Duodenal mucosa (tissue), 2 donors: ENCODE measurements at regions not wholly inside any gene's neighbourhood (a gene's known extent, or its start where the extent isn't known, plus 50 kb on each side); places are given as distances from the start of the nearest gene placed in this dataset.

Source experiments
- H3K27ac ChIP-seq: one replicate; pipeline ENCODE4 v1.7.0; 2013; ENCODE audit warnings: low read depth, low read length
- H3K27me3 ChIP-seq, 2 donors: one replicate each; pipeline ENCODE4 v1.7.0; 2013; ENCODE audit warnings: low read length in 2 of 2, control low read depth in 1 of 2; ENCODE audit not compliant: insufficient read depth in 2 of 2, control insufficient read depth in 1 of 2
- H3K36me3 ChIP-seq, 2 donors: one replicate each; pipeline ENCODE4 v1.7.0; 2013; ENCODE audit warnings: low read length in 2 of 2, control low read depth in 1 of 2; ENCODE audit not compliant: insufficient read depth in 2 of 2, control insufficient read depth in 1 of 2
- H3K4me1 ChIP-seq, 2 donors: one replicate each; pipeline ENCODE4 v1.7.0; 2013; ENCODE audit warnings: low read length in 2 of 2, control low read depth in 1 of 2; ENCODE audit not compliant: insufficient read depth in 2 of 2, control insufficient read depth in 1 of 2
- H3K4me3 ChIP-seq, 2 donors: one replicate each; pipeline ENCODE4 v1.7.0; 2013; ENCODE audit warnings: low read length in 2 of 2, low read depth in 1 of 2
- H3K9ac ChIP-seq, 2 donors: one replicate each; pipeline ENCODE4 v1.7.0; 2013; ENCODE audit warnings: low read length in 2 of 2, low read depth in 1 of 2
- H3K9me3 ChIP-seq, 2 donors: one replicate each; pipeline ENCODE4 v1.7.0; 2013; ENCODE audit warnings: low read length in 2 of 2, control low read depth in 1 of 2; ENCODE audit not compliant: control insufficient read depth in 1 of 2

DNA sequence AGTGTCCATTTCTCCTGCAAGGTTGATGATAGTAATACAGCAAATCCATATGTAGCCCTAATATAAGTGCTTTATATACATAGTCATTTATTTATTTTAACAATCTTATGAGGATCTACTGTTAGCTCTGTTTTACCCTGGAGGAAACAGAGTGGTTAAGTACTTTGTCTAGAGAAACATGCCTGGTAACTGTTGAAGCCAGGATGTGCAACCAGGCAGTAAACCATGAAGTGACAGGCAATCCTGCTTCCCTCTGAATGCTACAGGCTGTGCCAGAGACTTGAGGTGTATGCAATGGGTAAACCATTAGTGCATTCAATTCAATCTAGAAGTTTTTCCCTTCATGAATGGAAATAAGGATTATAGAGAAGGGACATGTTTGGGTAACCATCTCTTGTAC, 911.0 kb downstream of the PCDH17 start:
- no peak overlapping the region for H3K4me3 ChIP-seq
- no peaks in the 10 kb centered on the region for H3K9me3 ChIP-seq
- no peaks in the 10 kb centered on the region for H3K36me3 ChIP-seq
- H3K27ac ChIP-seq = no peak overlapping the region
- no peaks in the 10 kb centered on the region for H3K4me1 ChIP-seq
- no peaks in the 10 kb centered on the region for H3K27me3 ChIP-seq
- H3K9ac ChIP-seq = no peak overlapping the region

DNA sequence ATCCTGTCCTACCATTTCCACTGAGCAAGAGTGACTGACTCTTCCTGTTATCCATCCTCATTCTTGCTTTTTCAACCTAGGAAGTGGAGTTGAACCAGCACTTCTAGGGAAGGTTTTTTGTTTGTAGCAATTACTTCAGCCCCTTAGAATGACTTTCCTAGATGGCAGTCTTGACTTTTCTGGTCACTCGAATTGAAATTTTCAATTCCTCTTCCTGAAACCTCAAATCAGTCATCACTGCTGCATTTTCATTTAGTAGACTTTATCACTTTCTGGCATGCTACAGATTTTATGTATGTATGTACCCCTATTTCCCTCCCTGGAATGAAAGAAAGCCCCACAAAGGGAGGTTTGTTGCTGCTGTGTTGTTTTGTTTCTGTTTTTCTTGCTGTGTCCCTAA, 915.9 kb downstream of the PCDH17 start:
- H3K4me1 ChIP-seq = no peaks in the 10 kb centered on the region
- H3K27ac ChIP-seq = no peak overlapping the region
- peaks cover 0 to 2% of the 10 kb centered on the region in 2 donors for H3K9me3 ChIP-seq
- H3K36me3 ChIP-seq = no peaks in the 10 kb centered on the region
- H3K9ac ChIP-seq = no peak overlapping the region
- H3K27me3 ChIP-seq = no peaks in the 10 kb centered on the region
- no peak overlapping the region for H3K4me3 ChIP-seq

DNA sequence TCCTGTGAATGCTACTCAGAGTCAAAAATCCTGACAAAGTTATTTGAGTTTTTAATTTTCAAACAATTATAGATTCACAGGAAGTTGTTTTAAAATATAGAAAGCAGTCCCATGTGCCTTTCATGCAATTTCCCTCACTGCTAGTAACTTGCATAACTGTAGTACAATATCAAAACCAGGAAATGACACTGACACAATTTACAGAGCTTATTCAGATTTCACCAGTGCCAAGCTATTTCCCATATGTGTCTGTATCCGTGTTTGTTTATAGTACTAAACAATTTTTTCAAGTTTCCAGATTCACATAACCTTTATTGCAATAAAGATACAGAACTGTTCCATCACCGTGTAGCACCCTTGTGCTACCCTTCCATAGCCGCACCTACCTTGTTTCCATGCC, 934.6 kb downstream of the PCDH17 start:
- peaks cover 0 to 12% of the 10 kb centered on the region in 2 donors for H3K9me3 ChIP-seq
- no peaks in the 10 kb centered on the region for H3K4me1 ChIP-seq
- H3K27me3 ChIP-seq = no peaks in the 10 kb centered on the region
- no peak overlapping the region for H3K9ac ChIP-seq
- H3K36me3 ChIP-seq = no peaks in the 10 kb centered on the region
- no peak overlapping the region for H3K4me3 ChIP-seq
- no peak overlapping the region for H3K27ac ChIP-seq

DNA sequence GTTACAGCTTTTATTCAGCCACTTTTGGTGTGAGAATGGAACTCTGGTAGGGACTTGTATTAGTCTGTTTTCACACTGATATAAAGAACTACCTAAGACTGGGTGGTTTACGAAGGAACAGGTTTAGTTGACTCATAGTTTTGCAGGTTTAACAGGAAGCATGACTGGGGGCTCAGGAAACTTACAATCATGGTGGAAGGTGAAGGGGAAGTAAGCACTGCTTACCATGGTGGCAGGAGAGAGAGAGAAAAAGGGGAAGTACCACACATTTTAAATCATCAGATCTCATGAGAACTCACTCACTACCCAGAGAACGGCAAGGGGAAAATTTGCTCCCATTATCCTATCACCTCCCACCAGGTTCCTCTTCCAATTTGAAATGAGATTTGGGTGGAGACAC, 942.2 kb downstream of the PCDH17 start:
- Histone ChIP-seq H3K4me1 (no peaks in the 10 kb centered on the region), H3K4me3 (no peak overlapping the region), H3K9me3 (peaks cover 12 to 14% of the 10 kb centered on the region in 2 donors), H3K27ac (no peak overlapping the region), H3K27me3 (no peaks in the 10 kb centered on the region), H3K9ac (no peak overlapping the region), H3K36me3 (no peaks in the 10 kb centered on the region)

GRCh38 chr13:58574791-58575190, 943.2 kb downstream of the PCDH17 start:
- Histone ChIP-seq H3K27me3 (no peaks in the 10 kb centered on the region), H3K9me3 (peaks cover 12 to 14% of the 10 kb centered on the region in 2 donors), H3K4me3 (no peak overlapping the region), H3K9ac (no peak overlapping the region), H3K36me3 (no peaks in the 10 kb centered on the region), H3K4me1 (no peaks in the 10 kb centered on the region), H3K27ac (no peak overlapping the region)

GRCh38 chr13:58579468-58579867, 947.9 kb downstream of the PCDH17 start:
- peaks cover 10 to 14% of the 10 kb centered on the region in 2 donors for H3K9me3 ChIP-seq
- H3K36me3 ChIP-seq = no peaks in the 10 kb centered on the region
- H3K4me1 ChIP-seq = no peaks in the 10 kb centered on the region
- no peaks in the 10 kb centered on the region for H3K27me3 ChIP-seq
- H3K4me3 ChIP-seq = no peak overlapping the region
- H3K27ac ChIP-seq = no peak overlapping the region
- no peak overlapping the region for H3K9ac ChIP-seq

DNA sequence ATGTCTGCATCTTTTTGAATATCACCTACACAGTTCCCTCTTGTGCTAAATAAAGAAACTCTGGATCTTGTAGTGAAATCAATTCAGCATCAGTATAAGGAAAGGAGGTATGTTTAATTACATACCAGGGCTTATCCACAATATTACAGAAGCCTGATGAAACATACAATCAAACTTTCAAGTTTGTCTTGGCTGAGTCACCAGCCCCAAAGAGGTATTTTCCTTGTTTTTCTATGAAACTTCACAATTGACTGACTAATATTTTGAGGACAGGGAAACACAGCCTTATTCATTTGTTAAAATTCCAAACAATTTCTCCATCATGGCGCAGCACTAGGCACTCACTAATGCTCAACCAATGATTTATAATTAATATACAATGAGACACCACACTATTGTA, 952.4 kb downstream of the PCDH17 start:
- Histone ChIP-seq H3K27ac (no peak overlapping the region), H3K9me3 (no peaks in the 10 kb centered on the region), H3K4me3 (no peak overlapping the region), H3K9ac (no peak overlapping the region), H3K4me1 (no peaks in the 10 kb centered on the region), H3K36me3 (no peaks in the 10 kb centered on the region), H3K27me3 (no peaks in the 10 kb centered on the region)

- Histone ChIP-seq H3K27me3 (no peaks in the 10 kb centered on the region), H3K36me3 (no peaks in the 10 kb centered on the region), H3K4me1 (no peaks in the 10 kb centered on the region), H3K27ac (no peak overlapping the region), H3K9me3 (no peaks in the 10 kb centered on the region), H3K9ac (no peak overlapping the region), H3K4me3 (no peak overlapping the region)
Measured at GRCh38 chr13:58584610-58585009, 953.1 kb downstream of the PCDH17 start.

DNA sequence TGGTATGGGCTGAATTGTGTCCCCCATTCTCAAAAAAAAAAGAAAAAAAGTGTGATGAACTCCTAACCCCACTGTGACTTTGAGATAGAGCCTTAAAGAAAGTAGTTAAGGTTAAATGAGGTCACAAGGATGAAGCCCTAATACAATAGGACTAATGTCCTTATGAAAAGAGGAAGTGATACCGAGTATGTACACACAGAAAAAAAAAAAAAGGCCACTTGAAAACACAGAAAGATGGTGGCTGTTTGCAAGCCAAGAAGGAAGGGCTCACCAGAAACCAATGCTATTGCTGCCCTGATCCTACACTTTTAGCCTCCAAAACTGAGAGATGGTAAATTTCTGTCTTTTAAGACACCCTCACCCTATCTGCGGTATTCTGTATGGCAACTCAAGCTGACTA, 955.6 kb downstream of the PCDH17 start:
- no peak overlapping the region for H3K4me3 ChIP-seq
- no peak overlapping the region for H3K27ac ChIP-seq
- no peaks in the 10 kb centered on the region for H3K36me3 ChIP-seq
- H3K27me3 ChIP-seq = no peaks in the 10 kb centered on the region
- no peaks in the 10 kb centered on the region for H3K4me1 ChIP-seq
- H3K9ac ChIP-seq = no peak overlapping the region
- H3K9me3 ChIP-seq = peaks cover 0 to 6% of the 10 kb centered on the region in 2 donors

DNA sequence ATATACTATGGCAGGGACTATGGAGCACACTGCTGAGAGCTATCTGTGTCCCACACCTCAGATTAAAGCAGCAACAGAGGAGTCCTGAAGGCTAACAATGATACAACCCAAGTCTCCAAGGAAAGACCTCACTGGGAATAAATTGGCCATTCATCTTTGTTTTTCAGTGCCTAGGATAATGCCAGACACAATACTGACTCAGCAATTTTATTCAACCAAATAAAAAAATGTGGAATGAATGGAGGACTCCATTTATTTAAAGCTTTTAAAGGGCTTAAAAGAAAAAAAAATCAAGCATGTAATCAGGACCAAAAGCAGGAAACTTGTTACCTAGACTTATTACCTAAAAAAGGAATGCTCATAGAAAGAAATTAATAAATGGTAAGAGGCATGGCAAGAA, 960.5 kb downstream of the PCDH17 start:
- peaks cover 0 to 10% of the 10 kb centered on the region in 2 donors for H3K9me3 ChIP-seq
- no peak overlapping the region for H3K27ac ChIP-seq
- no peaks in the 10 kb centered on the region for H3K4me1 ChIP-seq
- no peaks in the 10 kb centered on the region for H3K27me3 ChIP-seq
- no peaks in the 10 kb centered on the region for H3K36me3 ChIP-seq
- H3K4me3 ChIP-seq = no peak overlapping the region
- no peak overlapping the region for H3K9ac ChIP-seq

- Histone ChIP-seq H3K4me1 (no peaks in the 10 kb centered on the region), H3K36me3 (no peaks in the 10 kb centered on the region), H3K27ac (no peak overlapping the region), H3K27me3 (no peaks in the 10 kb centered on the region), H3K4me3 (no peak overlapping the region), H3K9ac (no peak overlapping the region), H3K9me3 (peaks cover 0 to 10% of the 10 kb centered on the region in 2 donors)
Measured at GRCh38 chr13:58592786-58593185, 961.2 kb downstream of the PCDH17 start.
